ENCODE measurements at regions not wholly inside any gene's neighbourhood (a gene's known extent, or its start where the extent isn't known, plus 50 kb on each side); places are given as distances from the start of the nearest gene placed in this dataset.

GRCh38 chr9:117907420-117907819, 203.2 kb downstream of the TLR4 start:
- no peak for TF ChIP-seq TAF1 (IDR thresholded peaks at IDR 0.05; ENCODE audit: borderline replicate concordance, insufficient read depth, low read length)
- TF ChIP-seq FOXP2 (optimal IDR thresholded peaks at IDR 0.05; ENCODE audit: borderline replicate concordance, extremely low read depth, extremely low read length, insufficient read depth), result no peak
- no peak for TF ChIP-seq SIN3A (IDR thresholded peaks at IDR 0.05; ENCODE audit: borderline replicate concordance, insufficient read depth, low read length)
- TF ChIP-seq REST (IDR thresholded peaks at IDR 0.05; ENCODE audit: insufficient read depth in 1 of 2, low read depth in 2 of 2, low read length in 2 of 2), result no peak
- TF ChIP-seq POLR2AphosphoS5 (IDR thresholded peaks at IDR 0.05; ENCODE audit: low read depth, low read length), result no peak

- TF ChIP-seq REST (IDR thresholded peaks at IDR 0.05; ENCODE audit: insufficient read depth in 1 of 2, low read depth in 2 of 2, low read length in 2 of 2) (no peak), POLR2AphosphoS5 (IDR thresholded peaks at IDR 0.05; ENCODE audit: low read depth, low read length) (no peak), SIN3A (IDR thresholded peaks at IDR 0.05; ENCODE audit: borderline replicate concordance, insufficient read depth, low read length) (no peak), FOXP2 (optimal IDR thresholded peaks at IDR 0.05; ENCODE audit: borderline replicate concordance, extremely low read depth, extremely low read length, insufficient read depth) (no peak), TAF1 (IDR thresholded peaks at IDR 0.05; ENCODE audit: borderline replicate concordance, insufficient read depth, low read length) (no peak)
Observed at GRCh38 chr9:117916291-117916690, 212.1 kb downstream of the TLR4 start.

GRCh38 chr9:117917873-117918272, 213.7 kb downstream of the TLR4 start:
- TF ChIP-seq SIN3A (IDR thresholded peaks at IDR 0.05; ENCODE audit: borderline replicate concordance, insufficient read depth, low read length), result no peak
- no peak for TF ChIP-seq TAF1 (IDR thresholded peaks at IDR 0.05; ENCODE audit: borderline replicate concordance, insufficient read depth, low read length)
- TF ChIP-seq FOXP2 (optimal IDR thresholded peaks at IDR 0.05; ENCODE audit: borderline replicate concordance, extremely low read depth, extremely low read length, insufficient read depth), result no peak
- no peak for TF ChIP-seq REST (IDR thresholded peaks at IDR 0.05; ENCODE audit: insufficient read depth in 1 of 2, low read depth in 2 of 2, low read length in 2 of 2)
- TF ChIP-seq POLR2AphosphoS5 (IDR thresholded peaks at IDR 0.05; ENCODE audit: low read depth, low read length), result no peak

- no peak for TF ChIP-seq SIN3A (IDR thresholded peaks at IDR 0.05; ENCODE audit: borderline replicate concordance, insufficient read depth, low read length)
- TF ChIP-seq TAF1 (IDR thresholded peaks at IDR 0.05; ENCODE audit: borderline replicate concordance, insufficient read depth, low read length), result no peak
- no peak for TF ChIP-seq FOXP2 (optimal IDR thresholded peaks at IDR 0.05; ENCODE audit: borderline replicate concordance, extremely low read depth, extremely low read length, insufficient read depth)
- no peak for TF ChIP-seq REST (IDR thresholded peaks at IDR 0.05; ENCODE audit: insufficient read depth in 1 of 2, low read depth in 2 of 2, low read length in 2 of 2)
- no peak for TF ChIP-seq POLR2AphosphoS5 (IDR thresholded peaks at IDR 0.05; ENCODE audit: low read depth, low read length)
Observed at GRCh38 chr9:117919538-117919937, 215.3 kb downstream of the TLR4 start.
